Upper lobe of right lung (tissue), 1 donor: ENCODE measurements at regions not wholly inside any gene's neighbourhood (a gene's known extent, or its start where the extent isn't known, plus 50 kb on each side); places are given as distances from the start of the nearest gene placed in this dataset.

Experiments used
- ATAC-seq: fragments of 200-7000 bp; cut with Tn5 transposase; one replicate; pipeline ENCODE4 v1.9.1; 2020; ENCODE audit warnings: mild to moderate bottlenecking, moderate library complexity
- DNase-seq: peaks from one replicate; pipeline ENCODE4 v3.0.0-alpha.2; 2020
- H3K27ac ChIP-seq: fragments of 200-600 bp; one replicate; pipeline ENCODE4 v1.8.0; 2022
- H3K27me3 ChIP-seq: fragments of 200-600 bp; one replicate; pipeline ENCODE4 v1.8.0; 2022; ENCODE audit warnings: mild to moderate bottlenecking
- H3K36me3 ChIP-seq: fragments of 200-600 bp; one replicate; pipeline ENCODE4 v1.8.0; 2022
- H3K4me1 ChIP-seq: fragments of 200-600 bp; one replicate; pipeline ENCODE4 v1.8.0; 2022
- H3K4me3 ChIP-seq: fragments of 200-600 bp; one replicate; pipeline ENCODE4 v1.8.0; 2022; ENCODE audit warnings: mild to moderate bottlenecking
- H3K9me3 ChIP-seq: fragments of 200-600 bp; one replicate; pipeline ENCODE4 v1.8.0; 2022
- intact Hi-C: fragments of 100-400 bp; cut with DNase I; formaldehyde crosslinking; loops from one replicate; pipeline ENCODE4 v1.11.0; 2022
- TF ChIP-seq, protein P1 (sequence below): fragments of 200-600 bp; IDR thresholded peaks from one replicate; pipeline ENCODE4 v1.8.0; 2022; ENCODE audit warnings: antibody characterized with exemption
- donor health status: DM: no; HTN: yes; CAD: no; lungs with severe emphysema.

DNA sequence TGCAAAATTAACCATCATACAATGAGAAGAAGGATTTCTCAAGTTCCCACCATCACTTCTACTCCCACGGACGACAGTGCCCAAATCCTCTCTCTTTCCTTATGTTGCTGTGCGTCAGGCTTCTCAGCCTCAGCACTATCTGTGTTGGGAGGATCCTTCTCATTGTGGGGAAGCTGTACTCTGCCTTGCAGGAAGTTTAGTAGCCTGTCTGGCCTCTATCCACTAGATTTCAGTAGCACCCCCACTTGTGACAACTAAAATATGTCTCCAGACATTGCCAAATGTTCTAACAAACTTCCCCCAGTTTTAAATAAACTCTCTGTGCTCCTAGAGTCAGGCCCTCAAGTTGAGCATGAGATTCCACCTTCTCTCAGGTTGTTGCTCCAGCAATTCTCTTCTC, 545.9 kb upstream of the ZFP42 start:
- Histone ChIP-seq H3K36me3 (no peaks in the 10 kb centered on the region), H3K27me3 (no peaks in the 10 kb centered on the region), H3K4me3 (no peak overlapping the region), H3K9me3 (no peaks in the 10 kb centered on the region), H3K27ac (no peak overlapping the region), H3K4me1 (no peaks in the 10 kb centered on the region)
- DNase-seq (no peak), ATAC-seq (peak; percentile 32)
- intact Hi-C loops = no loop called here
- TF ChIP-seq, protein P1, sequence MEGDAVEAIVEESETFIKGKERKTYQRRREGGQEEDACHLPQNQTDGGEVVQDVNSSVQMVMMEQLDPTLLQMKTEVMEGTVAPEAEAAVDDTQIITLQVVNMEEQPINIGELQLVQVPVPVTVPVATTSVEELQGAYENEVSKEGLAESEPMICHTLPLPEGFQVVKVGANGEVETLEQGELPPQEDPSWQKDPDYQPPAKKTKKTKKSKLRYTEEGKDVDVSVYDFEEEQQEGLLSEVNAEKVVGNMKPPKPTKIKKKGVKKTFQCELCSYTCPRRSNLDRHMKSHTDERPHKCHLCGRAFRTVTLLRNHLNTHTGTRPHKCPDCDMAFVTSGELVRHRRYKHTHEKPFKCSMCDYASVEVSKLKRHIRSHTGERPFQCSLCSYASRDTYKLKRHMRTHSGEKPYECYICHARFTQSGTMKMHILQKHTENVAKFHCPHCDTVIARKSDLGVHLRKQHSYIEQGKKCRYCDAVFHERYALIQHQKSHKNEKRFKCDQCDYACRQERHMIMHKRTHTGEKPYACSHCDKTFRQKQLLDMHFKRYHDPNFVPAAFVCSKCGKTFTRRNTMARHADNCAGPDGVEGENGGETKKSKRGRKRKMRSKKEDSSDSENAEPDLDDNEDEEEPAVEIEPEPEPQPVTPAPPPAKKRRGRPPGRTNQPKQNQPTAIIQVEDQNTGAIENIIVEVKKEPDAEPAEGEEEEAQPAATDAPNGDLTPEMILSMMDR = no peak

DNA sequence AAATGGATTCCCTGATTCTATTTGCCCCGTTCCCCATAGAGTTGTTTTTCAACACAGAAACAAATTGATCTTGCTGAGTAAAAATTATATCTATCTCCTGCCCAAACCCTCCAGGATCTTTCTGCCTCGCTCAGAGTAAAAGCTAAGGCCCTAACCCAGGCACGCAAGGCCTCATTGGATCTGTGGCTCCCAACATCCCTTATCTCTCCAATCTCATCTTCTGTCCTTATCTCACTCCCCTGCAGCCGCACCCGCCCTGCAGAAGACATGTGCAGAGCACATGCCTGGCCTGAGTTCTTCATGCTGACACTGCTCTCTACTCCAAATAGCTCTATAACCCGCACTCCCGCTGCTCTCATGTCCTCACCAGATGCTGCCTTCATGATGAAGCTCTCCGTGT, 543.8 kb upstream of the ZFP42 start:
- no peaks in the 10 kb centered on the region for H3K36me3 ChIP-seq
- no peak for ATAC-seq
- no peak overlapping the region for H3K4me3 ChIP-seq
- no peak overlapping the region for H3K27ac ChIP-seq
- no peaks in the 10 kb centered on the region for H3K9me3 ChIP-seq
- intact Hi-C loops = no loop called here
- TF ChIP-seq, protein P1 = no peak
- H3K27me3 ChIP-seq = no peaks in the 10 kb centered on the region
- no peaks in the 10 kb centered on the region for H3K4me1 ChIP-seq
- no peak for DNase-seq

DNA sequence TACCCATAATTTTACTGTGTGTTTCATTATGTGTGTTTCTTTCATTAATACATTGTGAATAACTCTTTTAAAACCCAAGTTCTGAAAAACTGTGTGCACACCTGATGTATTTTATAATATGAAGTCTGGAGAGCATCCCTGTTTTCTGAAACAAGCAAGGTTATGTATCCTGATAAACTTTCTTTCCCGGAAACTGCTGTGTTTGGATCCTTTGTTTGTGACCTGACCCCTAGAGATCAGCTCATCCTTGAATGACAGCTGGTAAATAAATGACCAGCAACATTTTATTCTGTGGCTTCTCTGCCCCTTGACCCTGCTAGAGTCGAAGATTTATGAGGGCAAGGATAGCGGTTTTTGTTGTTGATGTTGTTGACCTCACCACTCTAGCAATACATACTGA, 535.6 kb upstream of the ZFP42 start:
- intact Hi-C loops = no loop called here
- ATAC-seq = no peak

DNA sequence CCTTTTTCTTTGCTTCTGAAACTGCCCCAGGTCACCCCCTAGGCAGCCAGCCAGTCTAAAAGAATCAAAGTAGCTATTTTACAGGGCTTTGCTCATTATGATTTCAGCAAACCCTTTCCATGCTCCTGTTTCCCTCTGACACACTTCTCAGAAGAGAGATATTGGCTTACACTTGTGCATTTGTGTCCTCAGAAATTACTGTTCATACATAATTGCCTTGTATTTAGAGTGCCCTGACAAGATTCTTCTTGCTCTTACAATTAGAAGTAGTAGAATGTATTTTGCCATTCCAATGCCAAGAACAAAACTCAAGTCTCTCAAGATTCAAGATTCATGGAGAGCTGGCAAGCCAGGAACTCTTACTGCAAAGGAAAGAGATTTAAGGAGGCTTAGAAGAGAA, 531.0 kb upstream of the ZFP42 start:
- ATAC-seq (peak; percentile 48), DNase-seq (no peak)
- H3K27me3 ChIP-seq = no peaks in the 10 kb centered on the region

More for the DNA sequence above, 535.6 kb upstream of the ZFP42 start:
- no peak for DNase-seq
- TF ChIP-seq, protein P1 = no peak
- no peak overlapping the region for H3K4me3 ChIP-seq
- H3K27me3 ChIP-seq = no peaks in the 10 kb centered on the region
- no peaks in the 10 kb centered on the region for H3K36me3 ChIP-seq
- H3K27ac ChIP-seq = no peak overlapping the region
- H3K9me3 ChIP-seq = no peaks in the 10 kb centered on the region
- H3K4me1 ChIP-seq = no peaks in the 10 kb centered on the region

DNA sequence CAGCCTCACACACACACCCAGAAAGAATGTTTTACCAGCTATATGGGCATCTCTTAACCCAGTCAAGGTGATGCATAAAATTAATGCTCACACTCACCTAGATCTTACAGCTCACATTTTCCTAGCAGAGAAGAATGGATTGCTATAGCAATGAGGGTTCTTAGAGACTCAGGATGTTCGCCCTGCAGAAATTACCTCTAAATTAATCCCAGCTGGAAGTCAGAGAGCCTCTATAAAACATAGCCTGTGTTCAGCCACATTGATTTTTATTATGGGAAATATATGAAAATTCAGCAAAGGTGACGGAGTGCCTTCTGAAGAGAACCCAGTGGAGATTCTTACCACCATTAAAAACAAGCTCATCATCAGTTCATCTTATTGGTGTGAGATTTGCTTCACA, 528.3 kb upstream of the ZFP42 start:
- no peaks in the 10 kb centered on the region for H3K36me3 ChIP-seq
- no peak overlapping the region for H3K27ac ChIP-seq
- TF ChIP-seq, protein P1 = no peak
- ATAC-seq (no peak), DNase-seq (no peak)
- no peaks in the 10 kb centered on the region for H3K9me3 ChIP-seq
- H3K4me3 ChIP-seq = no peak overlapping the region
- intact Hi-C loops = no loop called here
- H3K27me3 ChIP-seq = no peaks in the 10 kb centered on the region
- no peaks in the 10 kb centered on the region for H3K4me1 ChIP-seq

More for the DNA sequence above, 531.0 kb upstream of the ZFP42 start:
- Histone ChIP-seq H3K4me1 (no peaks in the 10 kb centered on the region), H3K36me3 (no peaks in the 10 kb centered on the region), H3K9me3 (no peaks in the 10 kb centered on the region), H3K4me3 (no peak overlapping the region), H3K27ac (no peak overlapping the region)
- intact Hi-C loops = no loop called here
- TF ChIP-seq, protein P1 = no peak

DNA sequence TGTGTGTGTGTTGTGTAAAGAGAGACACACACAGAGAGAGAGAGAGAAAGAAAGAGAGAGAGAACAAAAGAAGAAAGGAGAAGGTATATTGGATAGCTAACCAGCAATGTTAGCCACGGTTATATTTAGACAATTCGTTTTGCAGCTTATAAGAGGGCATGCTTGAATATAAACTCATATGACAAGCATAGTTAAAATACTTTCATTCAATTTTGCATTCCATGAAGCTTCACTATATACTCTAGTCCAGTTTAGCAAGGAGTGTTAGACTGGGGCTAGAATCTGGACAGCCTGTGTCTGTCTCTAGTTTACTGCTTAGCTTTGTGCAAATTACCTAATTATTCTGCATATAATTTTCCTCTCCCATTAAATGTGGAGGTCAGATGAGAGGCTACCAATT, 525.9 kb upstream of the ZFP42 start:
- Histone ChIP-seq H3K9me3 (no peaks in the 10 kb centered on the region), H3K27ac (no peak overlapping the region), H3K4me3 (no peak overlapping the region), H3K27me3 (no peaks in the 10 kb centered on the region), H3K4me1 (no peaks in the 10 kb centered on the region), H3K36me3 (no peaks in the 10 kb centered on the region)
- ATAC-seq (no peak), DNase-seq (no peak)
- TF ChIP-seq, protein P1 = no peak
- intact Hi-C loops = no loop called here
